ENCODE measurements at regions not wholly inside any gene's neighbourhood (a gene's known extent, or its start where the extent isn't known, plus 50 kb on each side); places are given as distances from the start of the nearest gene placed in this dataset.

GRCh38 chr13:99811067-99811700 is 160.4 kb downstream of the ZIC5 start:
- Histone ChIP-seq H3K23ac (ENCODE audit: insufficient read length) (no peak overlapping the region), H3K4me3 (ENCODE audit: extremely low read depth in 1 of 4, insufficient read depth in 2 of 4, low read depth in 3 of 4, low read length in 4 of 4) (no peak overlapping the region), H2BK120ac (replicated peaks; ENCODE audit: low read depth, low read length) (no peak overlapping the region), H4K8ac (ENCODE audit: extremely low read depth, insufficient read depth, low read length) (no peak overlapping the region), H3K9ac (replicated peaks in 1 of 4; ENCODE audit: extremely low read depth in 1 of 4, low read depth in 3 of 4, low read length in 3 of 4) (no peak overlapping the region), H3K79me1 (ENCODE audit: low read depth, low read length) (no peaks in the 10 kb centered on the region), H2BK5ac (ENCODE audit: low read depth, low read length) (no peak overlapping the region), H3K79me2 (ENCODE audit: control insufficient read depth in 1 of 2, insufficient read depth in 2 of 2, low read length in 2 of 2) (no peaks in the 10 kb centered on the region), H3K9me3 (ENCODE audit: insufficient read depth in 2 of 2, low read depth in 1 of 2, low read length in 1 of 2) (no peaks in the 10 kb centered on the region), H3K36me3 (ENCODE audit: control insufficient read depth in 2 of 4, insufficient read depth in 4 of 4, low read length in 3 of 4) (no peaks in the 10 kb centered on the region; a peak in 2 of 8 replicates), H2BK15ac (ENCODE audit: low read length) (no peak overlapping the region; the same call in 1 of the 2 replicates), H3K23me2 (ENCODE audit: low read depth, low read length) (no peaks in the 10 kb centered on the region; the same call in 1 of the 2 replicates), H3K18ac (ENCODE audit: extremely low read depth, low read length) (no peak overlapping the region), H4K20me1 (replicated peaks in 1 of 2; ENCODE audit: control insufficient read depth in 1 of 2, insufficient read depth in 2 of 2, low read length in 2 of 2) (no peaks in the 10 kb centered on the region), H3K4me1 (replicated peaks in 1 of 4; ENCODE audit: control insufficient read depth in 3 of 4, insufficient read depth in 4 of 4, low read length in 3 of 4) (peaks cover 0 to 8% (median 3%) of the 10 kb centered on the region in 4 experiments; a peak in 5 of 7 replicates), H3K27ac (ENCODE audit: low read depth, low read length) (no peak overlapping the region), H2AFZ (ENCODE audit: low read length) (no peak overlapping the region), H4K91ac (replicated peaks; ENCODE audit: insufficient read length, low read length) (peak overlapping the region; percentile 46), H2BK12ac (ENCODE audit: low read depth, low read length) (no peak overlapping the region), H3K4me2 (ENCODE audit: insufficient read depth in 1 of 2, low read depth in 2 of 2, low read length in 2 of 2) (no peak overlapping the region), H4K5ac (ENCODE audit: insufficient read length, low read depth, low read length) (no peak overlapping the region), H3K4ac (replicated peaks; ENCODE audit: insufficient read length, low read depth, low read length) (no peak overlapping the region), H3K14ac (ENCODE audit: insufficient read length) (no peak overlapping the region), H3K27me3 (replicated peaks in 1 of 4; ENCODE audit: control insufficient read depth in 3 of 4, extremely low read depth in 1 of 4, insufficient read depth in 3 of 4, low read length in 3 of 4) (no peaks in the 10 kb centered on the region), H2BK20ac (ENCODE audit: low read length) (0 out of 2 replicates have a peak overlapping the region, but pooled peaks have one; percentile 28), H2AK5ac (ENCODE audit: low read depth, low read length) (no peak overlapping the region), H3K56ac (replicated peaks; ENCODE audit: insufficient read length, low read depth, low read length) (no peak overlapping the region)
- TF ChIP-seq FOSL1 (IDR thresholded peaks at IDR 0.05; ENCODE audit: insufficient read depth, low read depth, low read length) (no peak), SAP30 (IDR thresholded peaks at IDR 0.05; ENCODE audit: insufficient read depth, insufficient replicate concordance, low read length) (no peak), HDAC2 (IDR thresholded peaks at IDR 0.05; ENCODE audit: borderline replicate concordance in 1 of 2, low read depth in 2 of 2, low read length in 2 of 2) (no peak), ASH2L (IDR thresholded peaks at IDR 0.05; ENCODE audit: low read length) (no peak), ATF2 (IDR thresholded peaks at IDR 0.05; ENCODE audit: low read length) (no peak)
- 81% methylated on average over 6 of the region's 7 CpGs; no CpG with 5 or more reads in 1 of the 2 experiments for WGBS, 2 experiments (ENCODE audit: extremely low coverage in 1 of 2, insufficient coverage in 1 of 2, insufficient read length in 1 of 2, insufficient replicate concordance in 2 of 2, low coverage in 1 of 2, low lambda C conversion rate in 2 of 2, missing lambda C conversion rate in 1 of 2)
- CTCF ChIA-PET (ENCODE audit: partially characterized antibody), result interaction anchor here (1.1 to 1.7 kb wide), 2 partner anchors 9 to 45 kb away, joined by 3 to 6 read pairs; no protein-coding TSS in a partner anchor
- no peak for DNase-seq (ENCODE audit: low read depth in 1 of 2, low spot score in 2 of 2)
- POLR2A ChIA-PET (ENCODE audit: partially characterized antibody), result interaction anchor here (1.5 to 2.0 kb wide), 2 partner anchors 10 to 170 kb away, joined by 3 to 6 read pairs; partner anchors contain the start of gene ZIC2
- FAIRE-seq, result no peak

Measured in H1 (cell line).